GM19467 (cell line): ENCODE measurements at regions not wholly inside any gene's neighbourhood (a gene's known extent, or its start where the extent isn't known, plus 50 kb on each side); places are given as distances from the start of the nearest gene placed in this dataset.
"Not testable (repeated sequence)": the region's sequence is repeated elsewhere in the genome, so short reads cannot be mapped to it uniquely, and the experiment has no call there.

Experiments
- ATAC-seq: cut with Tn5 transposase; IDR thresholded peaks from one replicate; pipeline ENCODE4 v1.9.1; 2021; ENCODE audit warnings: mild to moderate bottlenecking, moderate library complexity; ENCODE audit not compliant: unreplicated experiment

DNA sequence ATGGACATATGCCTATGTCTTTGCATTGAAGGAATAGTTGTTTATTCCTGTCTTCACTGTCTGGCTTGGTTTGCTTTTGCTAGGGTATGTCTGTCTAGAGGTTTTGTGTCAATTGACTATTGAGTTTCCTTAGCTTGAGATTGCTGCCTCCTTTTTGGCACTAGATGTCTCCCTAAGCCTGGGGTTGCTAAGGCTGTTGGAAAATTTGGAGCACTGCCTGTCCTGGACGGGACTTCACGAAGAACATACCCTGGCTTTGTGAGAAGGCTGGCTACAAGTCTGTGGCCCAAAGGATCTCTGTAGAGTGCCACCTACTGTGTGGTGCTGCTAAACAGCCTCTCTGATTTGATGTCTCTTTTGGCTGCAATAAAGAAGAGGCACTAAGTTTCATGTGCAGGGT lies 183.8 kb upstream of the NUDT10 start:
- no peak for ATAC-seq

GRCh38 chrX:51151734-51152133 lies 180.9 kb upstream of the NUDT10 start:
- no peak for ATAC-seq

GRCh38 chrX:51155157-51155556 lies 177.5 kb upstream of the NUDT10 start:
- no peak for ATAC-seq

GRCh38 chrX:51155566-51155965 lies 177.1 kb upstream of the NUDT10 start:
- ATAC-seq, result no peak

- no peak for ATAC-seq
Measured at GRCh38 chrX:51158231-51158630, 174.4 kb upstream of the NUDT10 start.

- ATAC-seq, result not testable (repeated sequence)
Measured at GRCh38 chrX:51159378-51159777, 173.2 kb upstream of the NUDT10 start.

GRCh38 chrX:51163730-51164129 lies 168.9 kb upstream of the NUDT10 start:
- ATAC-seq, result no peak

DNA sequence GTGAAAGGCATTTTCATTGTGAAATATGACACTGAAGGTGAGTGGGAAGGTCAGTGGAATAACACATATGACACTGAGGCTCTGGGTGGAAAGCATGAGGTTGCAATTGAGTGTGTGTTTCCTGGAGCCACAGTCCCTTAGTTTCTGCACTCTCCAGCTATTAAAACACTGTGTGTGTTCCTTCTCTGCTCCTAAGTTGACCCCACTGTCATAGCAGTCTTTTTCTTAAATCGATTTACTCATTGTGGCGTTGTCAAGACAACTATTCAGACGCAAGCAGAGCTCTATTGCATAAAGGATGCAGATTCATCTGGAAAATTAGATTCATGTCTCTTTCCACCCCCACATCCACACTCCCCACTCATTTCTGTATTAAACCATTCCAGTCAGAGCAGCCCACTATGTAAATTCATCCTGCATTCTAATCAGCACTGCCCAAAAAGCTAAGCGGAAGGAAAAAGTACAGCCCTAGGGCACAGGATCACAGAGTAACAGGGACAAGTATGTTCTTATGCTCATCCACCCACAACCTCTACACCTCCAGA lies 154.2 kb upstream of the NUDT10 start:
- not testable (repeated sequence) for ATAC-seq

GRCh38 chrX:51179805-51180204 lies 152.8 kb upstream of the NUDT10 start:
- ATAC-seq, result not testable (repeated sequence)

DNA sequence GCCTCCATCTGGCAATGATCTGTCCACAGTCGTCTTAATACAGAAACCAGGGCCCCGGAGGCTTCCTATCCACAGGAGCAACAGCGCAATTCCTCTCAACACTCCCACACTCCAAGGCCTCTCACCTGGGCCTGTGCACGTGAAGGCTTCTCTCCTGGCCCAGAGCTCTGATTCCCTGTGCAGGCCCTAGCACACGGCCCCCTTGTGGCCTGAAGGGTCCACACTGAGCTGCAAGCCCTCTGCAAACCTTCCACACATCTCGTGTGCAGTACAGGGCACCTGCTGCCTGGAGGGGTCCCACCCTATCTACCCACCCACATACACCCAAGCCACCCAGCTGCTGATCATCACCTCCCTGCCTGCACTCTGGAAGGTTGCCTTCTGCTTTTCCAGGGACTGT lies 150.1 kb upstream of the NUDT10 start:
- no peak for ATAC-seq

- no peak for ATAC-seq
Measured at GRCh38 chrX:51192104-51192503, 140.5 kb upstream of the NUDT10 start.

DNA sequence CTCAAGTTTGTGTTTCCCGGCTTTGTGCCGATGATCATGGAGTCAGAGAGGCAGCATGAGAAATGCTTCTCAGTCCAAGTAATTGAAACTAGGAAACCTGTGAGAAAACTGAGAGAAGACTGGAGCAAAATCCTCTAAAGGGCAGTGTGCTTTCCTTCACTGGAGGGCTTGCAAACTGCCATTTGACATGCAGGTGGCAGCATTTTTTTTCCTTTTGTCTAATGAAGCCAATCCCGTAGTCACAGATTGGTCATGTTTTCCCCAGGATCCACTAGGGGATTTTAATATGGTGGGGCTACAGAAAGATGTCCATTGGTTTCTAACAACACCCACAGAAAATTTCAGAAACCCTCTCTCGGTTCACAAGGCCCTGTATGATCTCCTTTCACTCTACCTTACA lies 117.4 kb upstream of the NUDT10 start:
- ATAC-seq, result no peak

GRCh38 chrX:51215856-51216255 lies 116.8 kb upstream of the NUDT10 start:
- no peak for ATAC-seq

DNA sequence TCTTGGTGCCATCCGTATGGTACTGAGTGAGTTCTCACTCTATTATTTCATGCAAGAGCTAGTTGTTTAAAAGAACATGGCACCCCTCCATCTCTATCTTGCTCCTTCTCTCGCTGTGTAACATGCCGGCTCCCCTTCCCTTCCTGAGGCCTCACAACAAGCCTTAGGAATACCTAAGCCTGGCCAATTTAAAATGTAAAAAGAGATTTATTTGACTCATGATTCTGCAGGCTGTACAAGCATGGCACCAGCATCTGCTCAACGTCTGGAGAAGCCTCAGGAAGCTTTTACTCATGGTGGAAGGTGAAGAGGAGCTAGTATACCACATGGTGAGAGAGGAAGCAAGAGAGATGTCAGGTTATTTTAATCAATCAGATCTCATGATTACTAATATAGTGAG lies 90.4 kb upstream of the NUDT10 start:
- ATAC-seq, result no peak

DNA sequence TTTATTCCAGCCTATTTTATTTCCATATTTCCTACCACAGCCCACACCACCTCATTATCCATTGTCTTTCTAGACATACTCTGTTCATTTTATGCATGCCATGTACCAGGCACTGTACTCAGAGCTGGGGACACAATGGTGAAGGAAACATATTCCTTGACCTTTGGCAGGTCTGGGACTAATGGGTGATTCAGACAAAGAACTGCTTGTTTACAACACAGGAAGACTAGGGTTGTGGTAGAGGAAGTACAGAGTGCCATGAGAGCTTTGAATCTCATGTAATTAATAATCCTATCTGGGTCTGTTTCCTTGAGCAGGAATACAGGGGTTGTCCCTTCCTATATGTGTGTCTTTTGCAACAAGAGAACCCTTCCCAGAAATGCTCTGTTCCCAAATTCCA lies 75.1 kb upstream of the NUDT10 start:
- no peak for ATAC-seq

DNA sequence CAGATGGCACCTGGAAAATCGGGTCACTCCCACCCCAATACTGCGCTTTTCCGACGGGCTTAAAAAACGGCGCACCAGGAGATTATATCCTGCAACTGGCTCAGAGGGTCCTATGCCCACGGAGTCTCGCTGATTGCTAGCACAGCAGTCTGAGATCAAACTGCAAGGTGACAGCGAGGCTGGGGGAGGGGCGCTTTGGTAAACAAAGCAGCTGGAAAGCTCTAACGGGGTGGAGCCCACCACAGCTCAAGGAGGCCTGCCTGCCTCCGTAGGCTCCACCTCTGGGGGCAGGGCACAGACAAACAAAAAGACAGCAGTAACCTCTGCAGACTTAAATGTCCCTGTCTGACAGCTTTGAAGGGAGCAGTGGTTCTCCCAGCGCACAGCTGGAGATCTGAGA lies 70.4 kb upstream of the NUDT10 start:
- not testable (repeated sequence) for ATAC-seq

- no peak for ATAC-seq
Measured at GRCh38 chrX:51272638-51273037, 60.0 kb upstream of the NUDT10 start.

DNA sequence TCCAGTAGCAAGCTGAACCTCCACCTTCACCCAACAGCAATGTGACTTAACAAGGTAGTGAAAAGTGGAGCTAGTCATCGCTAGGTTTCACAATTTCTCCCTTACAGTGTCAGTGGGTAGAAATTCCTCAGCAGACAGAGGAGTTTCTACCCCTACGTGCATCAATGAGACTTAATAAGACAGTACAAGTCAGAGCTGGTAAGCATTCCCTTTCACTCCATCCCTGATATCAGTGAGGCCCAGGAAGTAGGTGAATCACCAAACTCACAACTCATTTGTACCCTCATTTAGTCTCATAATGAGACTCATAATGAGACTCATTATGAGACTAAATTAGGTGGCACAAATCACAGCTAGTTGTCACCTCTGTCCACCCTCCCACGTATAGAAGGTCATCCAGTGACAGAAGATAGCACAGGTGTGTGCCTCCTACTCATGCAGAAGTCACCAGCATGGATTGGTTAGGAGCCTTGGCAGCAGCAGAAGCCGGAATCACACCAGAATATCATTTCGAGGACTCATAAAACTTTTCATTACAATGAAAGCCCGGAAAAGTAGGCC lies 50.8 kb upstream of the NUDT10 start:
- ATAC-seq, result no peak
